ENCODE measurements at regions not wholly inside any gene's neighbourhood (a gene's known extent, or its start where the extent isn't known, plus 50 kb on each side); places are given as distances from the start of the nearest gene placed in this dataset.

- Histone ChIP-seq H3K4me1 (ENCODE audit: control insufficient read depth, insufficient read depth, low read length) (no peaks in the 10 kb centered on the region), H3K9me3 (replicated peaks; ENCODE audit: low read length) (no peaks in the 10 kb centered on the region), H3K4me3 (ENCODE audit: low read length) (no peak overlapping the region), H3K9ac (ENCODE audit: low read depth, low read length) (no peak overlapping the region), H3K36me3 (ENCODE audit: insufficient read depth, low read length) (no peaks in the 10 kb centered on the region), H3K27me3 (ENCODE audit: control insufficient read depth, insufficient read depth, low read length) (no peaks in the 10 kb centered on the region), H3K4me2 (ENCODE audit: low read length) (no peak overlapping the region)
These were observed 556.6 kb upstream of the RGMA start for GRCh38 chr15:93645594-93645993.

GRCh38 chr15:93644595-93644994, 555.6 kb upstream of the RGMA start:
- Histone ChIP-seq H3K9me3 (replicated peaks; ENCODE audit: low read length) (no peaks in the 10 kb centered on the region), H3K4me3 (ENCODE audit: low read length) (no peak overlapping the region), H3K9ac (ENCODE audit: low read depth, low read length) (no peak overlapping the region), H3K27me3 (ENCODE audit: control insufficient read depth, insufficient read depth, low read length) (no peaks in the 10 kb centered on the region), H3K4me1 (ENCODE audit: control insufficient read depth, insufficient read depth, low read length) (no peaks in the 10 kb centered on the region), H3K4me2 (ENCODE audit: low read length) (no peak overlapping the region), H3K36me3 (ENCODE audit: insufficient read depth, low read length) (no peaks in the 10 kb centered on the region)

GRCh38 chr15:93640411-93640962, 551.5 kb upstream of the RGMA start:
- H3K36me3 ChIP-seq (ENCODE audit: insufficient read depth, low read length), result no peaks in the 10 kb centered on the region
- no peak overlapping the region for H3K4me3 ChIP-seq (ENCODE audit: low read length)
- no peaks in the 10 kb centered on the region for H3K4me1 ChIP-seq (ENCODE audit: control insufficient read depth, insufficient read depth, low read length)
- no peaks in the 10 kb centered on the region for H3K27me3 ChIP-seq (ENCODE audit: control insufficient read depth, insufficient read depth, low read length)
- no peak overlapping the region for H3K9ac ChIP-seq (ENCODE audit: low read depth, low read length)
- H3K9me3 ChIP-seq (replicated peaks; ENCODE audit: low read length), result no peaks in the 10 kb centered on the region
- no peak overlapping the region for H3K4me2 ChIP-seq (ENCODE audit: low read length)

- Histone ChIP-seq H3K4me2 (ENCODE audit: low read length) (no peak overlapping the region), H3K4me3 (ENCODE audit: low read length) (no peak overlapping the region), H3K27me3 (ENCODE audit: control insufficient read depth, insufficient read depth, low read length) (no peaks in the 10 kb centered on the region), H3K4me1 (ENCODE audit: control insufficient read depth, insufficient read depth, low read length) (no peaks in the 10 kb centered on the region), H3K9ac (ENCODE audit: low read depth, low read length) (no peak overlapping the region), H3K9me3 (replicated peaks; ENCODE audit: low read length) (no peaks in the 10 kb centered on the region), H3K36me3 (ENCODE audit: insufficient read depth, low read length) (no peaks in the 10 kb centered on the region)
These were observed 543.1 kb upstream of the RGMA start for GRCh38 chr15:93631958-93632618.

- Histone ChIP-seq H3K9me3 (replicated peaks; ENCODE audit: low read length) (no peaks in the 10 kb centered on the region), H3K4me1 (ENCODE audit: control insufficient read depth, insufficient read depth, low read length) (no peaks in the 10 kb centered on the region), H3K36me3 (ENCODE audit: insufficient read depth, low read length) (no peaks in the 10 kb centered on the region), H3K4me2 (ENCODE audit: low read length) (no peak overlapping the region), H3K27me3 (ENCODE audit: control insufficient read depth, insufficient read depth, low read length) (no peaks in the 10 kb centered on the region), H3K4me3 (ENCODE audit: low read length) (no peak overlapping the region), H3K9ac (ENCODE audit: low read depth, low read length) (no peak overlapping the region)
These were observed 530.6 kb upstream of the RGMA start for GRCh38 chr15:93619597-93619996.

- Histone ChIP-seq H3K4me2 (ENCODE audit: low read length) (no peak overlapping the region), H3K4me1 (ENCODE audit: control insufficient read depth, insufficient read depth, low read length) (no peaks in the 10 kb centered on the region), H3K4me3 (ENCODE audit: low read length) (no peak overlapping the region), H3K9ac (ENCODE audit: low read depth, low read length) (no peak overlapping the region), H3K27me3 (ENCODE audit: control insufficient read depth, insufficient read depth, low read length) (no peaks in the 10 kb centered on the region), H3K36me3 (ENCODE audit: insufficient read depth, low read length) (no peaks in the 10 kb centered on the region), H3K9me3 (replicated peaks; ENCODE audit: low read length) (no peaks in the 10 kb centered on the region)
These were observed 528.4 kb upstream of the RGMA start for GRCh38 chr15:93617443-93617842.

- no peak overlapping the region for H3K9ac ChIP-seq (ENCODE audit: low read depth, low read length)
- H3K36me3 ChIP-seq (ENCODE audit: insufficient read depth, low read length), result no peaks in the 10 kb centered on the region
- H3K27me3 ChIP-seq (ENCODE audit: control insufficient read depth, insufficient read depth, low read length), result no peaks in the 10 kb centered on the region
- H3K4me2 ChIP-seq (ENCODE audit: low read length), result no peak overlapping the region
- no peak overlapping the region for H3K4me3 ChIP-seq (ENCODE audit: low read length)
- H3K4me1 ChIP-seq (ENCODE audit: control insufficient read depth, insufficient read depth, low read length), result no peaks in the 10 kb centered on the region
- H3K9me3 ChIP-seq (replicated peaks; ENCODE audit: low read length), result no peaks in the 10 kb centered on the region
These were observed 525.5 kb upstream of the RGMA start for GRCh38 chr15:93614386-93615104.

- H3K4me3 ChIP-seq (ENCODE audit: low read length), result no peak overlapping the region
- H3K27me3 ChIP-seq (ENCODE audit: control insufficient read depth, insufficient read depth, low read length), result no peaks in the 10 kb centered on the region
- H3K9me3 ChIP-seq (replicated peaks; ENCODE audit: low read length), result no peaks in the 10 kb centered on the region
- H3K36me3 ChIP-seq (ENCODE audit: insufficient read depth, low read length), result no peaks in the 10 kb centered on the region
- no peak overlapping the region for H3K9ac ChIP-seq (ENCODE audit: low read depth, low read length)
- H3K4me2 ChIP-seq (ENCODE audit: low read length), result no peak overlapping the region
- H3K4me1 ChIP-seq (ENCODE audit: control insufficient read depth, insufficient read depth, low read length), result no peaks in the 10 kb centered on the region
These were observed 524.4 kb upstream of the RGMA start for GRCh38 chr15:93613386-93613785.

GRCh38 chr15:93612953-93613352, 523.9 kb upstream of the RGMA start:
- no peak overlapping the region for H3K4me2 ChIP-seq (ENCODE audit: low read length)

GRCh38 chr15:93610944-93611343, 521.9 kb upstream of the RGMA start:
- Histone ChIP-seq H3K4me3 (ENCODE audit: low read length) (no peak overlapping the region), H3K4me2 (ENCODE audit: low read length) (no peak overlapping the region), H3K4me1 (ENCODE audit: control insufficient read depth, insufficient read depth, low read length) (no peaks in the 10 kb centered on the region), H3K9me3 (replicated peaks; ENCODE audit: low read length) (no peaks in the 10 kb centered on the region), H3K36me3 (ENCODE audit: insufficient read depth, low read length) (no peaks in the 10 kb centered on the region), H3K27me3 (ENCODE audit: control insufficient read depth, insufficient read depth, low read length) (no peaks in the 10 kb centered on the region), H3K9ac (ENCODE audit: low read depth, low read length) (no peak overlapping the region)

More at GRCh38 chr15:93612953-93613352, 523.9 kb upstream of the RGMA start:
- no peaks in the 10 kb centered on the region for H3K4me1 ChIP-seq (ENCODE audit: control insufficient read depth, insufficient read depth, low read length)
- no peaks in the 10 kb centered on the region for H3K36me3 ChIP-seq (ENCODE audit: insufficient read depth, low read length)
- H3K27me3 ChIP-seq (ENCODE audit: control insufficient read depth, insufficient read depth, low read length), result no peaks in the 10 kb centered on the region
- no peaks in the 10 kb centered on the region for H3K9me3 ChIP-seq (replicated peaks; ENCODE audit: low read length)
- H3K9ac ChIP-seq (ENCODE audit: low read depth, low read length), result no peak overlapping the region
- no peak overlapping the region for H3K4me3 ChIP-seq (ENCODE audit: low read length)

GRCh38 chr15:93608643-93609148, 519.7 kb upstream of the RGMA start:
- H3K27me3 ChIP-seq (ENCODE audit: control insufficient read depth, insufficient read depth, low read length), result no peaks in the 10 kb centered on the region
- H3K9me3 ChIP-seq (replicated peaks; ENCODE audit: low read length), result no peaks in the 10 kb centered on the region
- H3K36me3 ChIP-seq (ENCODE audit: insufficient read depth, low read length), result no peaks in the 10 kb centered on the region

More at GRCh38 chr15:93608643-93609148, 519.7 kb upstream of the RGMA start:
- H3K4me3 ChIP-seq (ENCODE audit: low read length), result no peak overlapping the region
- no peaks in the 10 kb centered on the region for H3K4me1 ChIP-seq (ENCODE audit: control insufficient read depth, insufficient read depth, low read length)
- H3K9ac ChIP-seq (ENCODE audit: low read depth, low read length), result no peak overlapping the region
- no peak overlapping the region for H3K4me2 ChIP-seq (ENCODE audit: low read length)
